Gastroesophageal sphincter (tissue), 3 donors: ENCODE measurements at regions not wholly inside any gene's neighbourhood (a gene's known extent, or its start where the extent isn't known, plus 50 kb on each side); places are given as distances from the start of the nearest gene placed in this dataset.

Source experiments
- EP300 ChIP-seq: sonication (generic); formaldehyde crosslinking; IDR thresholded peaks from one replicate; pipeline ENCODE4 v1.6.1; 2017; ENCODE audit warnings: antibody characterized with exemption, mild to moderate bottlenecking
- POLR2A ChIP-seq, 2 donors: fragments of 450-650 bp; IDR thresholded peaks; one replicate each; pipeline ENCODE4 v1.6.1; 2017; ENCODE audit warnings: antibody characterized with exemption in 2 of 2, mild to moderate bottlenecking in 2 of 2, moderate library complexity in 1 of 2
- TF ChIP-seq, protein P1 (sequence below), 4 experiments: fragments of 200-600 bp in 2 of 4; fragments of 450-650 bp in 2 of 4; sonication (generic) in 1 of 4; IDR thresholded peaks; one replicate each; pipeline ENCODE4 v1.5.1; 2017 to 2019; ENCODE audit warnings: antibody characterized with exemption in 4 of 4, mild to moderate bottlenecking in 2 of 4, moderate library complexity in 2 of 4

- no peak for TF ChIP-seq EP300
- TF ChIP-seq, protein P1, sequence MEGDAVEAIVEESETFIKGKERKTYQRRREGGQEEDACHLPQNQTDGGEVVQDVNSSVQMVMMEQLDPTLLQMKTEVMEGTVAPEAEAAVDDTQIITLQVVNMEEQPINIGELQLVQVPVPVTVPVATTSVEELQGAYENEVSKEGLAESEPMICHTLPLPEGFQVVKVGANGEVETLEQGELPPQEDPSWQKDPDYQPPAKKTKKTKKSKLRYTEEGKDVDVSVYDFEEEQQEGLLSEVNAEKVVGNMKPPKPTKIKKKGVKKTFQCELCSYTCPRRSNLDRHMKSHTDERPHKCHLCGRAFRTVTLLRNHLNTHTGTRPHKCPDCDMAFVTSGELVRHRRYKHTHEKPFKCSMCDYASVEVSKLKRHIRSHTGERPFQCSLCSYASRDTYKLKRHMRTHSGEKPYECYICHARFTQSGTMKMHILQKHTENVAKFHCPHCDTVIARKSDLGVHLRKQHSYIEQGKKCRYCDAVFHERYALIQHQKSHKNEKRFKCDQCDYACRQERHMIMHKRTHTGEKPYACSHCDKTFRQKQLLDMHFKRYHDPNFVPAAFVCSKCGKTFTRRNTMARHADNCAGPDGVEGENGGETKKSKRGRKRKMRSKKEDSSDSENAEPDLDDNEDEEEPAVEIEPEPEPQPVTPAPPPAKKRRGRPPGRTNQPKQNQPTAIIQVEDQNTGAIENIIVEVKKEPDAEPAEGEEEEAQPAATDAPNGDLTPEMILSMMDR (IDR thresholded peaks at IDR 0.05) = no peak
- TF ChIP-seq POLR2A (IDR thresholded peaks at IDR 0.05) = no peak
Measured at GRCh38 chr11:10990160-10990559, 132.3 kb upstream of the ZBED5 start.
